ENCODE measurements at regions not wholly inside any gene's neighbourhood (a gene's known extent, or its start where the extent isn't known, plus 50 kb on each side); places are given as distances from the start of the nearest gene placed in this dataset.

DNA sequence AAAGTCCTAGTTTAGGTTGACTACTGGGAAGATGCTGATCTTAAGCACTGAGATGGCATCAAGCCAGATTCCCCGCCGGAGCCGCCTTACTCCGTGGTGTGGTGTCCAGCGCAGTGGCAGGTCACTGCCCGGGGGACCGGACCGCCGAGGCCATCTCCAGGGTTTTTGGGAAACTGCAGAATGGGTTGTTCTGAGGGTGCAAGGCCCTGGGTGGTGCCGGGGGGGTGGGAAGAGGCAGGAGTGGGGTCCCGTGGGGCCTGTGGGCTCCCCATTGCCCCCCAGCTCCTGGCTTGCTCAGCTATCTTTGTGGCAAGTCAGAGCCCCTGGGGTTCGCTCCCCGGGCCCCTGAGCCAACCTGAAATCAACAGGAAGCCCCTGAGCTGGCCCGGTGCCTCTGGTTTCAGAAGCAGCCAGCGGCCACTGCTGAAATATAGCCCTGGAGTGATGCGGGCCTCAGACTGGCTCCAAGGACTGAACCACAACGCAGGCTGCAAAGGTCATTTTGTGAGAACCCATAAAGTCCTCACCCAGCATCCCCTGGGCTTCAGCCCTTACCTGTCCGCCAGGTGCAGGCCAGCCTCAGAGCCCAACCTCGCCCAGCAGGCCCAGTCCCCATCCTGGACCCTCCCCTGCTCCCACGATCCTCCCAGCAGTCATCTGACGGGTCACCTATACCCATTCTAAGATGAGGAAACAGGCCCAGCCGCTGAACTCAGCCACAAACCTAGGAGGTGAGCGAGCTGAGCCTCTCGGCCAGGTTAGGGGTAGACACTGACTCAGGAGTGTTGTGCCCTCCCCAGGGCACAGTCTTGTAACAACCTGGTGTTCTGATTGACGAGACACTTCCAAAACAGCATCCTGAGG is 102.7 kb downstream of the PDGFA start:
- no peak for TF ChIP-seq POLR2A (IDR thresholded peaks at IDR 0.05)
- TF ChIP-seq, protein P1, sequence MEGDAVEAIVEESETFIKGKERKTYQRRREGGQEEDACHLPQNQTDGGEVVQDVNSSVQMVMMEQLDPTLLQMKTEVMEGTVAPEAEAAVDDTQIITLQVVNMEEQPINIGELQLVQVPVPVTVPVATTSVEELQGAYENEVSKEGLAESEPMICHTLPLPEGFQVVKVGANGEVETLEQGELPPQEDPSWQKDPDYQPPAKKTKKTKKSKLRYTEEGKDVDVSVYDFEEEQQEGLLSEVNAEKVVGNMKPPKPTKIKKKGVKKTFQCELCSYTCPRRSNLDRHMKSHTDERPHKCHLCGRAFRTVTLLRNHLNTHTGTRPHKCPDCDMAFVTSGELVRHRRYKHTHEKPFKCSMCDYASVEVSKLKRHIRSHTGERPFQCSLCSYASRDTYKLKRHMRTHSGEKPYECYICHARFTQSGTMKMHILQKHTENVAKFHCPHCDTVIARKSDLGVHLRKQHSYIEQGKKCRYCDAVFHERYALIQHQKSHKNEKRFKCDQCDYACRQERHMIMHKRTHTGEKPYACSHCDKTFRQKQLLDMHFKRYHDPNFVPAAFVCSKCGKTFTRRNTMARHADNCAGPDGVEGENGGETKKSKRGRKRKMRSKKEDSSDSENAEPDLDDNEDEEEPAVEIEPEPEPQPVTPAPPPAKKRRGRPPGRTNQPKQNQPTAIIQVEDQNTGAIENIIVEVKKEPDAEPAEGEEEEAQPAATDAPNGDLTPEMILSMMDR (IDR thresholded peaks at IDR 0.05) = no peak
- Histone ChIP-seq H3K27ac (no peak overlapping the region), H3K4me3 (no peak overlapping the region), H3K36me3 (replicated peaks in 1 of 2) (no peaks in the 10 kb centered on the region), H3K27me3 (no peaks in the 10 kb centered on the region), H3K4me1 (replicated peaks in 1 of 2) (no peaks in the 10 kb centered on the region), H3K9me3 (replicated peaks in 1 of 3) (no peaks in the 10 kb centered on the region)
- intact Hi-C loops (cut with DNase I) = no loop called here
- peak in 1 of 7 donors; percentile 6 for DNase-seq
- 91 to 94% (median 92%) methylated on average over 11 to 25 of the region's 25 CpGs for WGBS, 4 donors

DNA sequence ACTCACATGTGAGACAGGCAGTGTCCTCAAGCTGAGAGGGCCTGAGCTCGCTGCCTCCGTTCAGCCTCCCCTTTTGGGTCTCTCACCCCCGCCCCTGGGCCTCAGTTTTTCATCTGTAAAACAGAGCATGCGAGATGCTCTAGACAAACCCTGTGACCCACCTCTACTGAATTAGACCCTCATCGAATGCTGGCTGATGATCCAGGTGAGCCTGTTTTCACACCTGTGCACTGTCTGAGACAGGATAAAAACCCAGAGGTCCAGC is 102.1 kb downstream of the PDGFA start:
- Histone ChIP-seq H3K9me3 (replicated peaks in 1 of 3) (no peaks in the 10 kb centered on the region), H3K4me1 (replicated peaks in 1 of 2) (no peaks in the 10 kb centered on the region), H3K36me3 (replicated peaks in 1 of 2) (no peaks in the 10 kb centered on the region), H3K4me3 (no peak overlapping the region), H3K27ac (no peak overlapping the region), H3K27me3 (no peaks in the 10 kb centered on the region)
- intact Hi-C loops (cut with DNase I) = no loop called here
- no peak for DNase-seq
- TF ChIP-seq, protein P1 (IDR thresholded peaks at IDR 0.05) = no peak
- no peak for TF ChIP-seq POLR2A (IDR thresholded peaks at IDR 0.05)
- WGBS, 4 donors = 91 to 100% (median 95%) methylated on average over 3 to 5 of the region's 5 CpGs

DNA sequence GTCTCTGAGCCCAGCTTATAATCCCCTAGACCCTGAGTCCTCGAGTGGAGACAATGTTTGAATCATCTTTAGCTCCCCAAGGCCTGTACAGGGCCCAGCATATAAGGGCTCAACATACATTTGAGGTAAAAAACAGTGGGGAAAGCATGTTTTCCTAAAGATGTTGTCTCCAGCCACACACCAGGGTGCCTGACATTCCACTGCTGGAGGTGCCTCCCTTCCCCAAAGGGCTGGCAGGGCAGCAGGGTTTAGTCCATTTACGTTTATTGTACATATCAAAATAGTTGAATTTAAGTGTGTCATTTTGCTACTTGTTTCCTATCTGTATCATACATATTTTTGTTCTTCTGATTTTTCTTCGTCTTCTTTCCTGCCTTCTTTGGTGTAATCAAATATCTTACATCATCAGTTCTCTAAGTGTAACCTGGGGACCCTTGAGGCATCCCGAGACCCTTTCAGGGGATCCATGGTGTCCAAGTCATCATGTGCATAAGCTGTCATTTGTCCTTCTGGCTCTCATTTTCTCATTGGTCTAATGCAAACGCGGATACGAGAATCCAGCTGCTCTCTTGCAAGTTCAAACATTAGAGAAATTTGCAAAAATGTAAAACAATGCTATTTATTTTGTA is 101.6 kb downstream of the PDGFA start:
- intact Hi-C loops (cut with DNase I) = no loop called here
- 79 to 86% (median 82%) methylated on average over 7 of the region's 7 CpGs for WGBS, 4 donors
- TF ChIP-seq, protein P1 (IDR thresholded peaks at IDR 0.05) = no peak
- TF ChIP-seq POLR2A (IDR thresholded peaks at IDR 0.05) = no peak
- no peaks in the 10 kb centered on the region for H3K9me3 ChIP-seq (replicated peaks in 1 of 3)
- no peak overlapping the region for H3K27ac ChIP-seq
- DNase-seq = no peak
- no peaks in the 10 kb centered on the region for H3K27me3 ChIP-seq
- no peak overlapping the region for H3K4me3 ChIP-seq
- H3K4me1 ChIP-seq (replicated peaks in 1 of 2) = no peaks in the 10 kb centered on the region
- H3K36me3 ChIP-seq (replicated peaks in 1 of 2) = no peaks in the 10 kb centered on the region

DNA sequence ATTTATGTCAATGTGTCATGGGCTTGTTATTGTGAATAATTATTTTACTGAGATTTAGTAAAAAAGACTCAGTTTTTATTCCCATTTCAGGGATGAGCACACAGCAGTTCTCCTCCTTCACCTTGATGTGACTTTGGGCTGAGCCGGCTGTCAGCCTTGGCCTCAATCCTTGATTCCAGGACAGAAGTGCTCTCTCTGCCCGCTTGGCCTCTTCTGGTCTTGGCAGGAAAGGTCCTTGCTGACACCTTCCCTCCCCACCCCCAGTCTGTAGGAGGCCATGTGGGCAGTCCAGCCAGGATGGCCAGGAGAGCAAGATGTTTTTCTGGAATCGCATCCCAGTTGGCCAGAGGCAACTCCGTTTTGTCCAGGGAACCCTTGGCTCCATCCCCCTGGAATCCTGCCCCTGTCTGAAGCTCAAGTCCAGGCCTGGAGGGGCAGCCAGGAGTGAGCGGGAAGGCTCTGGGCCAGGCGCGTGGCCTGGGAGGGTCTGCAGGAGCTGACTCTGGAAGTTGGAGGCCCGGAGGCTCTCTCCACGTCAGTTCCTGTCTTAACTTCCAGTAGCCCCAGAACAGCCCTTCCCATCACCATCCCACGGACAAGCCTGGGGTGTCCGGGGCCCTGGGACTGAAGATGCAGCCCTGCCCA is 100.9 kb downstream of the PDGFA start:
- no peak overlapping the region for H3K27ac ChIP-seq
- no peak for TF ChIP-seq POLR2A (IDR thresholded peaks at IDR 0.05)
- TF ChIP-seq, protein P1 (IDR thresholded peaks at IDR 0.05) = no peak
- no peak for DNase-seq

More for the DNA sequence above, 100.9 kb downstream of the PDGFA start:
- no peaks in the 10 kb centered on the region for H3K36me3 ChIP-seq (replicated peaks in 1 of 2)
- WGBS, 4 donors = 59 to 71% (median 63%) methylated on average over 2 to 11 of the region's 11 CpGs
- H3K9me3 ChIP-seq (replicated peaks in 1 of 3) = no peaks in the 10 kb centered on the region
- H3K4me1 ChIP-seq (replicated peaks in 1 of 2) = no peaks in the 10 kb centered on the region
- no peak overlapping the region for H3K4me3 ChIP-seq
- intact Hi-C loops (cut with DNase I) = no loop called here
- no peaks in the 10 kb centered on the region for H3K27me3 ChIP-seq

All from adrenal gland (tissue), 9 donors.